ENCODE measurements at regions not wholly inside any gene's neighbourhood (a gene's known extent, or its start where the extent isn't known, plus 50 kb on each side); places are given as distances from the start of the nearest gene placed in this dataset.

DNA sequence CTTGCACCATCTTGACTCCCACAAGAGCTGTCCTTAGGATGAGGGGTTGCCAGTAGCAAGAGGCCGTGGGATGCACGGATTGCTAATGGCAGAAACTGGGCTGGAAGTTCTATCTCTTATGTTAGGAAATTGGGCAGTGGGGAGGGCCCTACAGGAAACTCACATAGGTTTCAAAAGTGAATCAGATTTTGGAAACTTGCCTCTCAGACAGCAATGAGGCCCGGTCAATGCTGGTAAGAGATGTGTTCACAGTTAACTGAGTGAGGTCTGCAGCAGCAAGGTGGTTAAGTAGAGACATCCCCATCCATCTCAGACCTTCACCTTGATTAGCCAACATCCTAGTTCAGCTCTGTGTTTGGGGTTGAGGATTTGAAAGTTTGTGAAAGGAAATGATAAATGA, 164.7 kb downstream of the ABCA8 start:
- TF ChIP-seq, protein P1, sequence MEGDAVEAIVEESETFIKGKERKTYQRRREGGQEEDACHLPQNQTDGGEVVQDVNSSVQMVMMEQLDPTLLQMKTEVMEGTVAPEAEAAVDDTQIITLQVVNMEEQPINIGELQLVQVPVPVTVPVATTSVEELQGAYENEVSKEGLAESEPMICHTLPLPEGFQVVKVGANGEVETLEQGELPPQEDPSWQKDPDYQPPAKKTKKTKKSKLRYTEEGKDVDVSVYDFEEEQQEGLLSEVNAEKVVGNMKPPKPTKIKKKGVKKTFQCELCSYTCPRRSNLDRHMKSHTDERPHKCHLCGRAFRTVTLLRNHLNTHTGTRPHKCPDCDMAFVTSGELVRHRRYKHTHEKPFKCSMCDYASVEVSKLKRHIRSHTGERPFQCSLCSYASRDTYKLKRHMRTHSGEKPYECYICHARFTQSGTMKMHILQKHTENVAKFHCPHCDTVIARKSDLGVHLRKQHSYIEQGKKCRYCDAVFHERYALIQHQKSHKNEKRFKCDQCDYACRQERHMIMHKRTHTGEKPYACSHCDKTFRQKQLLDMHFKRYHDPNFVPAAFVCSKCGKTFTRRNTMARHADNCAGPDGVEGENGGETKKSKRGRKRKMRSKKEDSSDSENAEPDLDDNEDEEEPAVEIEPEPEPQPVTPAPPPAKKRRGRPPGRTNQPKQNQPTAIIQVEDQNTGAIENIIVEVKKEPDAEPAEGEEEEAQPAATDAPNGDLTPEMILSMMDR (IDR thresholded peaks at IDR 0.05; ENCODE audit: low read depth, low read length) = no peak
- peak; percentile 35 for DNase-seq (ENCODE audit: low read depth, low spot score)
- no peak overlapping the region for H3K4me3 ChIP-seq (ENCODE audit: low read depth, low read length)
- in situ Hi-C loops (cut with HindIII; ENCODE audit: low sequenced_read_pairs) = no loop called here

DNA sequence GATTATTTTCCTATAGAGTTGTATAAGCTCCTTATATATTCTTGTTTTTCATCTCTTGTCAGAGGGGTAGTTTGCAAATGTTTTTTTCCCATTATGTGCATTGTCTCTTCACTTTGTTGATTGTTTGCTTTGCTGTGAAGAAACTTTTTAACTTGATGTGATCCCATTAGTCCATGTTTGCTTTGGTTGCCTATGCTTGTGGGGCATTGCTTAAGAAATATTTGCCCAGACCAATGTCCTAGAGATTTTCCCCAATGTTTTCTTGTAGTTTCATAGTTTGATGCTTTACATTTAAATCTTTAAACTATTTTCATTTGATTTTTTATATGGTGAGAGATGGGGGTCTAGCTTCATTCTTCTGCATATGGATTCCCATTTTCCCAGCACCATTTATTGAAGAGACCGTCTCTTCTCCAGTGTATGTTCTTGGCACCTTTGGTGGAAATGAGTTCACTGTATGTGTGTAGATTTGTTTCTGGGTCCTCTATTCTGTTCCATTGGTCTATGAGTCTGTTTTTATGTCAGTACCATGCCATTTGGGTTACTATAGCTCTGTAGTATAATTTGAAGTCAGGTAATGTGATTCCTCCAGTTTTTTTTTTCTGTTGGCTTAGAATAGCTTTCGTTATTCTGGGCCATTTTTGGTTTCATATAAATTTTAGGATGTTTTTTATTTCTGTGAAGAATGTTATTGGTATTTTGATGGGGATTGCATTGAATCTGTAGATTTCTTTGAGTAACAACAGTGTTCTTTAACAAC, 165.8 kb downstream of the ABCA8 start:
- no peak for DNase-seq (ENCODE audit: low read depth, low spot score)
- TF ChIP-seq, protein P1 (IDR thresholded peaks at IDR 0.05; ENCODE audit: low read depth, low read length) = no peak
- in situ Hi-C loops (cut with HindIII; ENCODE audit: low sequenced_read_pairs) = no loop called here
- H3K4me3 ChIP-seq (ENCODE audit: low read depth, low read length) = no peak overlapping the region

DNA sequence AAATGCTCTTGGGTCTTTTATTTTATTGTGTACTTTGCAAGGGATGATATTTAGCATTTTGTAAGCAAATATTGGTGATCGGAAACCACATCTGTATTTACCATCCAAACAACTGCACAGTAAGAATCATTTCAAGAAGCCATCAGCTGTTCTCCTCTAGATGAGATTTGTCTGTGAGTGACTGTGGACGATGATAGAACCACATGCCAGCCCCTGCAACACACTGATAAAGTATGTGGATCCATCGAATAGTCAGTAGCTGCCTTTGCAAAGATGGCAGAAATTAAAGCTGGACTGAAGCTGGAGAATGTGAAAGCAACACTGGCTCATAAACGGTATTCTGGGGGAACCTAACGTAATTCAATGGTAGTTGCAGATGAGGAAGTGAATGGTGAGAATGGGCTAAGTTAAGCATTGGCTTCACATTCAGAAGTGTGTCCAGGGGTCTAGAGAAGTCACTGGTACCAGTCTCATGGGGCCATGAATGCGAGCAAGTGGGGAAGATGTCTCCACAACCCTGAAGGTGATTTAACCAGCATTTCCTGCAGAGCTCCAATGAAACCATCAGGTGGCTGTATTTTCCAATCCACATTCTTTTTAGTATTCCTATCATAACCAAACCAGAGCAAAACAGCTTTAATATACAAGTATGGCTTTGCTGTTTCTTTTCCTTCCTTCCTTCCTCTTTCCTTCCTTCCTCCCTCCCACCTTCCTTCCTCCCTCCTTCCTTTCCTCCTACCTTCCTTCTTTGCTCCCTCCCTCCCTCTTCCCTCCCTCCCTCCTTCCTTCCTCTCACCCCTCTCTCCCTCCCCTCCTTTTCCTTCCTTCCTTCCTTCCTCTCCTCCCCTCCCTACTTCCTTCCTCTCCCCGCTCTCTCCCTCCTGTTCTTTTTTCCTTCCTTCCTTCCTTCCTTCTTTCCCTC, 169.4 kb downstream of the ABCA8 start:
- in situ Hi-C loops (cut with HindIII; ENCODE audit: low sequenced_read_pairs) = no loop called here
- TF ChIP-seq, protein P1 (IDR thresholded peaks at IDR 0.05; ENCODE audit: low read depth, low read length) = no peak
- DNase-seq (ENCODE audit: low read depth, low spot score) = no peak
- H3K4me3 ChIP-seq (ENCODE audit: low read depth, low read length) = no peak overlapping the region

- TF ChIP-seq, protein P1 (IDR thresholded peaks at IDR 0.05; ENCODE audit: low read depth, low read length) = no peak
- no peak for DNase-seq (ENCODE audit: low read depth, low spot score)
- in situ Hi-C loops (cut with HindIII; ENCODE audit: low sequenced_read_pairs) = no loop called here
- H3K4me3 ChIP-seq (ENCODE audit: low read depth, low read length) = no peak overlapping the region
Measured at GRCh38 chr17:68784431-68784830, 170.8 kb downstream of the ABCA8 start.

- H3K4me3 ChIP-seq (ENCODE audit: low read depth, low read length) = no peak overlapping the region
- DNase-seq (ENCODE audit: low read depth, low spot score) = no peak
- in situ Hi-C loops (cut with HindIII; ENCODE audit: low sequenced_read_pairs) = no loop called here
- TF ChIP-seq, protein P1 (IDR thresholded peaks at IDR 0.05; ENCODE audit: low read depth, low read length) = no peak
Measured at GRCh38 chr17:68783861-68784260, 171.3 kb downstream of the ABCA8 start.

GRCh38 chr17:68782789-68783188, 172.4 kb downstream of the ABCA8 start:
- in situ Hi-C loops (cut with HindIII; ENCODE audit: low sequenced_read_pairs) = no loop called here
- no peak for DNase-seq (ENCODE audit: low read depth, low spot score)
- no peak overlapping the region for H3K4me3 ChIP-seq (ENCODE audit: low read depth, low read length)
- TF ChIP-seq, protein P1 (IDR thresholded peaks at IDR 0.05; ENCODE audit: low read depth, low read length) = no peak
